Right lobe of liver (tissue), 4 donors: ENCODE measurements at regions not wholly inside any gene's neighbourhood (a gene's known extent, or its start where the extent isn't known, plus 50 kb on each side); places are given as distances from the start of the nearest gene placed in this dataset.

Experiments
- CTCF ChIP-seq, 4 donors: fragments of 200-600 bp in 3 of 4; fragments of 450-650 bp in 1 of 4; IDR thresholded peaks; one replicate each; pipeline versions ENCODE4 v1.5.1 to v1.8.0; 2016 to 2022; ENCODE audit warnings: antibody characterized with exemption in 4 of 4, mild to moderate bottlenecking in 2 of 4
- POLR2A ChIP-seq: fragments of 450-650 bp; IDR thresholded peaks from one replicate; pipeline ENCODE4 v1.6.1; 2017; ENCODE audit warnings: antibody characterized with exemption, mild to moderate bottlenecking
- donor health status: DM: no; HTN: no; CAD: no.
- donor health status: DM: no; HTN: no; CAD: no.
- donor health status: DM: no; HTN: yes; CAD: no.

GRCh38 chr2:150784389-150784788 lies 296.9 kb upstream of the RND3 start:
- TF ChIP-seq CTCF (IDR thresholded peaks at IDR 0.05) = no peak
- TF ChIP-seq POLR2A = no peak
